Progenitor cell of endocrine pancreas (in vitro differentiated cells): ENCODE measurements at regions not wholly inside any gene's neighbourhood (a gene's known extent, or its start where the extent isn't known, plus 50 kb on each side); places are given as distances from the start of the nearest gene placed in this dataset.

Experiments used
- DNase-seq: peaks from one replicate; pipeline ENCODE4 v3.0.0; 2021; ENCODE audit warnings: low spot score; ENCODE audit not compliant: unreplicated experiment
- H3K27ac Mint-ChIP-seq: 2 replicates; pipeline ENCODE4 v1.8.0; 2021; ENCODE audit warnings: mild to moderate bottlenecking, moderate library complexity, mixed read lengths
- H3K27me3 Mint-ChIP-seq: 2 replicates; pipeline ENCODE4 v1.8.0; 2021; ENCODE audit warnings: mixed read lengths
- H3K36me3 Mint-ChIP-seq: 2 replicates; pipeline ENCODE4 v1.8.0; 2022; ENCODE audit warnings: mixed read lengths; ENCODE audit not compliant: insufficient read depth
- H3K4me1 Mint-ChIP-seq: 2 replicates; pipeline ENCODE4 v1.8.0; 2021; ENCODE audit warnings: low read depth, mixed read lengths
- H3K4me3 Mint-ChIP-seq: 2 replicates; pipeline ENCODE4 v1.8.0; 2021; ENCODE audit warnings: low read depth, mild to moderate bottlenecking, moderate library complexity, mixed read lengths
- H3K9me3 Mint-ChIP-seq: 2 replicates; pipeline ENCODE4 v1.8.0; 2021; ENCODE audit warnings: low read depth, mixed read lengths
- TF ChIP-seq, protein P1 (sequence below): fragments of 200-600 bp; sonication (generic); IDR thresholded peaks from one replicate; pipeline ENCODE4 v1.5.0; 2021; ENCODE audit warnings: antibody characterized with exemption, mild to moderate bottlenecking; ENCODE audit not compliant: unreplicated experiment

DNA sequence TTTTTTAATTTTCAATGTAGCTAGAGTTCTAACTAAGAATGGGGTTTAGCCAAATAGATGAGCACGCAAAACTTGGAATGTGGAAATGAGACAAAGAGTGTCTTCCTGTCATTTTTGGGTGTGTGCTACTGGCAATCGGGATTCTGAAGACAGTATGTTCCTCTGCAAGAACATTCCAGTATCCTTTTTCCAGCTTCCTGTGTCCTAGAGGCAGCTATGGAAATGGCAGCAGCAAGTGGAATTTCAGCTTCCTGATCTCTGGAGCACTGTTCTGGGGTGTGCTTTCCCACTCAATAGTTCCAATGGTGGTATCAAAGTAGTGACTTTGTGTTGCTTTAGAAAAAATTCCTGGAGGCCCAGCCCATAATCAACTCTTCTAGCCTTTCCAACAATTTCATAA lies 642.9 kb upstream of the KCNMB2 start:
- Mint-ChIP-seq H3K4me1 (peaks cover 13% of the 10 kb centered on the region), H3K27me3 (no peaks in the 10 kb centered on the region), H3K4me3 (no peak overlapping the region), H3K9me3 (peaks cover 4% of the 10 kb centered on the region), H3K27ac (no peak overlapping the region), H3K36me3 (no peaks in the 10 kb centered on the region)
- DNase-seq: no peak
- TF ChIP-seq, protein P1, sequence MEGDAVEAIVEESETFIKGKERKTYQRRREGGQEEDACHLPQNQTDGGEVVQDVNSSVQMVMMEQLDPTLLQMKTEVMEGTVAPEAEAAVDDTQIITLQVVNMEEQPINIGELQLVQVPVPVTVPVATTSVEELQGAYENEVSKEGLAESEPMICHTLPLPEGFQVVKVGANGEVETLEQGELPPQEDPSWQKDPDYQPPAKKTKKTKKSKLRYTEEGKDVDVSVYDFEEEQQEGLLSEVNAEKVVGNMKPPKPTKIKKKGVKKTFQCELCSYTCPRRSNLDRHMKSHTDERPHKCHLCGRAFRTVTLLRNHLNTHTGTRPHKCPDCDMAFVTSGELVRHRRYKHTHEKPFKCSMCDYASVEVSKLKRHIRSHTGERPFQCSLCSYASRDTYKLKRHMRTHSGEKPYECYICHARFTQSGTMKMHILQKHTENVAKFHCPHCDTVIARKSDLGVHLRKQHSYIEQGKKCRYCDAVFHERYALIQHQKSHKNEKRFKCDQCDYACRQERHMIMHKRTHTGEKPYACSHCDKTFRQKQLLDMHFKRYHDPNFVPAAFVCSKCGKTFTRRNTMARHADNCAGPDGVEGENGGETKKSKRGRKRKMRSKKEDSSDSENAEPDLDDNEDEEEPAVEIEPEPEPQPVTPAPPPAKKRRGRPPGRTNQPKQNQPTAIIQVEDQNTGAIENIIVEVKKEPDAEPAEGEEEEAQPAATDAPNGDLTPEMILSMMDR: no peak

DNA sequence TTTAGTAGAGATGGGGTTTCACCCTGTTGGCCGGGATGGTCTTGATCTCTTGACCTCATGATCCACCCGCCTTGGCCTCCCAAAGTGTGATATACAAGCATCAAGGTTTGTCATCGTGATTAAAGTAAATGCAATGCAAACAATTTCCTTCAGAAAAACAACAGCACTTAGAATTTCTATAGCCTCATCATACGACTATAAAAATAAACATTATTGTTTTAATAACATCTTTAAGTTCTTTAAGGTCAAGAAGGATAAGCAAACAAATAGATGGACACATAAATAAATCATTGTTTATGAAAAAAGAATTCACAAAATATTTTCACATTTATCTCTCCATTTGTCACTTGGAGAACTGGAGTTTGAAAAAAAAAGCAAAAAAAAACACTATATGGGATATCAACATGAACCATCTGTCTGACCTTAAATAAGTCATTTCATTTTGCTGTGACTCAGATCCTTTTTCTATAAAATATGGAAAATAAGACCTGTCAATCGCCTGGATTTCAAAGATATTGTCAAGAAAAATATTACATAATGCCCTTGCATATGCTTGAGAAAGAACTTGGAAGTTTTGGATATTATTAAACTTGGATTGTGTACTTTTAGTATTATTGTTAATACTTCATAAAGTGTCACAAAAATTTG lies 642.0 kb upstream of the KCNMB2 start:
- no peak overlapping the region for H3K4me3 Mint-ChIP-seq
- no peaks in the 10 kb centered on the region for H3K27me3 Mint-ChIP-seq
- TF ChIP-seq, protein P1: no peak
- H3K9me3 Mint-ChIP-seq: peaks cover 4% of the 10 kb centered on the region
- DNase-seq: no peak
- no peak overlapping the region for H3K27ac Mint-ChIP-seq
- no peaks in the 10 kb centered on the region for H3K36me3 Mint-ChIP-seq
- H3K4me1 Mint-ChIP-seq: peaks cover 11% of the 10 kb centered on the region

DNA sequence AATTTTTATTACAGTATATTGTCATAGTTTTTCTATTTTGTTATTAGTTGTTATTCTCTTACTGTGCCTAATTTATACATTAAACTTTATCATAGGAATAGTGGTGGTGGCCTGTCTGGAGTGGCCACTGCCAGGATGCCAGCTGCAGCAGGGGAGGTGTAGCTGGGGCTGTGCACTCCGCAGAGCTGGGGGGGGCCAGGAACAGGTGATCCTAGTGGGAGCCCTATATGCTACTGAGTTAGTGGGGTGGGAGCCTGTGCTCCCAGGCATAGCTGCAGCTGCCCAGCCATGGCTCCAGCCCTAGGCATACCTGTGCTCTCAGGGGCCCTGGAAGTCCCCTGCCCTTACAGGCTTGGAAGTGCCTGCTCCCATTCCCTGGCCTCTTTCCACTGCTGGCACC lies 638.1 kb upstream of the KCNMB2 start:
- Mint-ChIP-seq H3K4me3 (no peak overlapping the region), H3K9me3 (peaks cover 5% of the 10 kb centered on the region), H3K27ac (no peak overlapping the region), H3K36me3 (peaks cover 3% of the 10 kb centered on the region), H3K27me3 (no peaks in the 10 kb centered on the region), H3K4me1 (no peaks in the 10 kb centered on the region)
- TF ChIP-seq, protein P1: no peak
- no peak for DNase-seq

DNA sequence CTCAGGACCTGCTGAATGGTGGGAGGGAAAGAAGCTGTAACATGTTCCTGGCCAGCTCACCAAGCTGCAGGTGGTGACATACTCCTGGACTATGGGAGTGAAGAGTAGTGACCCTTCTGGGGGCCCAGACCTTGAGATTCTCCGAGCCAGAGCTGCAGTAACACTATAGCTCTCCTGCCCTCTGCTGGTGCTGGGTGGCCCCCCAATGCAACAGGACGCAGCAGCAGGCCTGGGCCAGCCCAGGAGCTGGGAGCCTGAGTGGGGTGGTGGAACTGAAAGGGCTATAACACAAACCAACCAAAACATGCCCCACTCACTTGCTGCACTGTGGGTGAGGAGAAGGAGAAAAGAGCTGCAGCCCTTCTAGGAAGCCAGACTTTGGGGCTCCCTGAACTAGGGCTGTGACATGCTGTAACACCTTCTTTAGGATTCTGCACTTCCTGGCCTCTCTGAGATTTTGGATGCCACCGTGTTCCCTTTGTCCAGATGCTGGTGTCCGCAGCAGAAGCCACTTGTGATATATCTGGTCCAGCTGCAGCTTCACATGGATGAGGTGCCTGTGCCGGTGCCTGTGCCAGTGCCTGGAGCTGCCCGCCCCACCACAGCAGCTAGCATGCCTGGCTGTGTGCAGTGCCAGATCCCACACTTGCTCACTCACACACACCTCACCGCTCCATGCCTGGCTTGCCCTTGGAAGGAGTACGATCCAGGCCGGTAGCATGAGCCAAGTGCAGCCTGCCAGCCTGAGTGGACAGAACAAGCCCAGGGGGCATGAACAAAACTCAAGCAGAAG lies 636.8 kb upstream of the KCNMB2 start:
- Mint-ChIP-seq H3K9me3 (peaks cover 5% of the 10 kb centered on the region), H3K4me3 (no peak overlapping the region), H3K4me1 (no peaks in the 10 kb centered on the region), H3K27ac (no peak overlapping the region), H3K27me3 (no peaks in the 10 kb centered on the region), H3K36me3 (peaks cover 3% of the 10 kb centered on the region)
- no peak for DNase-seq
- TF ChIP-seq, protein P1: no peak

DNA sequence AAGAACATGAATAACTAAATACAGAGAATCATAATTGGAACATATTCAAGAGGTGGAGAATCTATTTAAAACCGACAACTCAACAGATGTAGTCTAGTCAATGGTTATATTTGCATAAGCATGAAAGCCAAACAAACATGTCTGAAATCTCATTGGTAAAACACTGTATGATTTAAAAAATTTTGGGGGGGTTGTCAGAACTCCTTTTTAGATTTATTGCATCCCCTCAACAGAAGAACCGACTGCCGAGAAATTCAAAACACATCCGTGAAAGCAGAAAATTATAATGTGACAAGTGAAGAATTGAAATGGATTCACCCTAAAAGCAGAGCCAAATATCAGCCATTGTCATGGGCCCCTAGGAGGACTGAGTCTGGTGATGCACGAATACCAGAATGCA lies 633.4 kb upstream of the KCNMB2 start:
- Mint-ChIP-seq H3K4me3 (no peak overlapping the region), H3K27me3 (no peaks in the 10 kb centered on the region)
- TF ChIP-seq, protein P1: no peak

More for the DNA sequence above, 633.4 kb upstream of the KCNMB2 start:
- Mint-ChIP-seq H3K4me1 (peaks cover 13% of the 10 kb centered on the region), H3K27ac (no peak overlapping the region), H3K9me3 (peaks cover 5% of the 10 kb centered on the region), H3K36me3 (peaks cover 3% of the 10 kb centered on the region)
- no peak for DNase-seq
